ENCODE measurements at regions not wholly inside any gene's neighbourhood (a gene's known extent, or its start where the extent isn't known, plus 50 kb on each side); places are given as distances from the start of the nearest gene placed in this dataset.
"Not testable (repeated sequence)": the region's sequence is repeated elsewhere in the genome, so short reads cannot be mapped to it uniquely, and the experiment has no call there.

- H3K4me3 ChIP-seq (ENCODE audit: low read length), result no peak overlapping the region
- TF ChIP-seq CTCF (IDR thresholded peaks at IDR 0.05; ENCODE audit: insufficient read depth, low read depth, low read length, missing control alignments), result no peak
- no peak for DNase-seq (ENCODE audit: low read depth)
Measured at GRCh38 chr1:112126598-112126997, 137.1 kb upstream of the KCND3 start.

DNA sequence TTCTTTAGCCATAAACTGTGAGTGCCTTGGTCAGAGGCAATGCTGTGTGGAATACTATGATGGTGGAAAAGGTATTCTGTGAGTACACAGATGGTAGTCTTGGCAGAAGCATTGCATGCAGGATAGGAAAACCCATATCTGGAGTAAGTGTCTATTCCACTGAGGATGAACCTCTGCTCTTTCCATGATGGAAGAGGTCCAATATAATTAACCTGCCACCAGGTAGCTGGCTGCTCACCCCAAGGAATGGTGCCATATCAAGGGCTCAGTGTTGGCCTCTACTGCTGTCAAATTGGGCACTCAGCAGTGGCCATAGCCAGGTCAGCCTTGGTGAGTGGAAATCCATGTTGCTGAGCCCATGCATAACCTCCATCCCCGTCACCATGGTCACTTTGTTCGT lies 138.1 kb upstream of the KCND3 start:
- H3K4me3 ChIP-seq (ENCODE audit: low read length); DNase-seq (ENCODE audit: low read depth): not testable (repeated sequence)

DNA sequence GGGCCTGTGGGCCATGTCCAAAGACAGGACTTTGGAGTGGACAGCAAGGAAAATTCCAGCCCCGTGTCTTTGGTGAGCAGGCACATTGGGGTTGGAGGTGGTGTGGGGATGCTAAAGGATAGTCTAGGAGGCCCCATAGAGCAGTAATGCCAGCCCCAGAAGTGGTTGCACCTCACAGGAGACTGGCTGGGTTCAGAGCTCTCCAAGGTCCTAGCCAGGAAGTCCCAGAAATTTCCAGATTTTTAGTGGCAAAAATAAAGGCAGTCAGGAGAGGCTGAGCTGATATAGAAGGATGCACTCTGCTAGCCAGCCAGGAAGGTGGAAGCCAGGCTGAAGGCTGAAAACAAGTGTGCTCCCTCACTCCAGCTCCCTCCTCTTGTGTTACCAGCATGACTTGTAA lies 144.0 kb upstream of the KCND3 start:
- TF ChIP-seq CTCF (IDR thresholded peaks at IDR 0.05; ENCODE audit: insufficient read depth, low read depth, low read length, missing control alignments), result no peak
- H3K4me3 ChIP-seq (ENCODE audit: low read length), result no peak overlapping the region
- no peak for DNase-seq (ENCODE audit: low read depth)

DNA sequence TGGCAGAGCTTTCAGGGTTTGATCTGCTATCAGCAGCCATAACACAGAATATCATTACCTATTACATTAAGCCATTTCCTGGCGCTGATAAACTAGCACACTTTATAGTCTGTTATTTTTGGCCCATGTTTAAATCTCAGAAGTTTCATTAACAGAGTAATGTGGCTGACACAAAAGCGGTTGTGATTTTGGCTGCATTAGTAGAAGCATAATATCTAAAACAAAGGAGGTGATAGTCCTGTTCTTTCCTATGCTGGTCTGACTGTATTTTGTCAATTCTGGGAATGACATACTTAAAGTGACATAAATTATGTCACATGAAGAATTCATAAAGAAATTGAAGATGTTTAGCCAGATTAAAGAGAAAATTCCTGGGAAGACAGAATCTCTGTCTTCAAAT lies 151.3 kb upstream of the KCND3 start:
- TF ChIP-seq CTCF (IDR thresholded peaks at IDR 0.05; ENCODE audit: insufficient read depth, low read depth, low read length, missing control alignments), result no peak
- no peak overlapping the region for H3K4me3 ChIP-seq (ENCODE audit: low read length)
- no peak for DNase-seq (ENCODE audit: low read depth)

DNA sequence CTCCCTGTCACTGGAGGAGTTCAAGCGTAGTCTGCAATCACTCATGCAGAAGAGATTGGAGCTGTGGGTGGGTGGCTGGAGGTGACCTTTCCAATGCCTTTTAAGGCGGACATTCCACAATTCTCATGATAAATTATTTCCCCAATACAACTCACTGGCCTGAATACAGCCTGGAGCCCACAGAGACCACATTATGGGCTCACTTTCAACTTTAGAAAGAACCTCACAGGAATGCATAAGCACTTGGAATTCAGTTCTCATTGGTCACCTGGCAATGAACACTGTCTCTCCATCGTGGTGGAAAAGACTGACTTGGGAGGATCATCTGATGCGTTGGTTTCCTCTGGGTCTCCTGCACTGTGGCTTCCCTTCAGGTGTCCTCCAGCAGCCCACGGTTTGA lies 151.8 kb upstream of the KCND3 start:
- DNase-seq (ENCODE audit: low read depth), result no peak
- no peak for TF ChIP-seq CTCF (IDR thresholded peaks at IDR 0.05; ENCODE audit: insufficient read depth, low read depth, low read length, missing control alignments)
- H3K4me3 ChIP-seq (ENCODE audit: low read length), result no peak overlapping the region

DNA sequence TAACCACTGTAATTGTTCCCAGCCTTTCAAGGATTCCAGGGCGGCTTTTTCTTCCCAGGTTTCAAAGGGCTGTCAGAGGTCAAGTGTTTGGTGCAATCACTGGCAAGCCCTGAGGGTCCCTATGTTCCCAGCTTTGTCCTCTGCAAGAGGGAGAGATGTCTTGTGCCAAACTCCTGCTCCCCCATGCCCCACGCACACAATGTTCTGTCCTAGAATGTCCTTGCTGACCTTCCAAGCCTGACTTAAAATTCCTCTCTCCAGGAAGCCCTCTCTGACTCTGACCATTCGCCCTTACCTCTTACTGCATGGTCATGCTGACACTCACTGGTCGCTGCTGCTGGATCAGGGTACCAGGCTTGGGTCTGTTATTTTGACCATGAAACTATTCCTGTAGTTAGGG lies 152.5 kb upstream of the KCND3 start:
- no peak for TF ChIP-seq CTCF (IDR thresholded peaks at IDR 0.05; ENCODE audit: insufficient read depth, low read depth, low read length, missing control alignments)
- no peak overlapping the region for H3K4me3 ChIP-seq (ENCODE audit: low read length)
- no peak for DNase-seq (ENCODE audit: low read depth)

- no peak for DNase-seq (ENCODE audit: low read depth)
- no peak overlapping the region for H3K4me3 ChIP-seq (ENCODE audit: low read length)
- TF ChIP-seq CTCF (IDR thresholded peaks at IDR 0.05; ENCODE audit: insufficient read depth, low read depth, low read length, missing control alignments), result no peak
Measured at GRCh38 chr1:112143871-112144441, 154.5 kb upstream of the KCND3 start.
